HL-60 (cell line): ENCODE measurements at regions not wholly inside any gene's neighbourhood (a gene's known extent, or its start where the extent isn't known, plus 50 kb on each side); places are given as distances from the start of the nearest gene placed in this dataset.

Experiments used
- GABPA ChIP-seq: IDR thresholded peaks from 2 replicates; pipeline ENCODE4 v1.6.1; 2012; ENCODE audit warnings: low read depth
- POLR2AphosphoS5 ChIP-seq: IDR thresholded peaks from 2 replicates; pipeline ENCODE4 v1.6.1; 2012; ENCODE audit warnings: low read depth
- TF ChIP-seq, protein P1 (sequence below): IDR thresholded peaks from one replicate; pipeline ENCODE4 v1.5.1; 2011; ENCODE audit warnings: low read length, control low read depth, inconsistent platforms; ENCODE audit not compliant: insufficient read depth
- TF ChIP-seq, protein P2 (sequence below): IDR thresholded peaks from 2 replicates; pipeline ENCODE4 v1.6.1; 2012; ENCODE audit warnings: low read depth; ENCODE audit not compliant: insufficient replicate concordance

DNA sequence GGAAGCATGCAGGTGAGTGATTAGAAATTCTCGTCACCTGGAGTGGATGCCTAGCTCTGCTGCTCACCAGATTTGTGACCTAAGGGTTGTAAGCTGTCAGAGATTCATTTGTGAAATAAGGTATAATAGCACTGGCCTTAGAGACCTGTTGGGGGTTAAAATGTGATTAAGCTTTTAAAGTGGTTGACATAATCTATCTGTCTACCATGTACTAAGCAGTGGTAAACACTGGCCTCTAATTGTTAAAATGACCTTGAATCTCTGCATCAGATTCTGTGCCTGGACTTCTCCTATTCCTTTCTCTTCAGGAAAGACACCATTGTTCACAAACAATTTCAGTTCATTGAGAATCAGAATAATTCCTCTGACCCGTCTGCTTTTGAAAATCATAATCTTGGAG lies 536.2 kb downstream of the CBLN4 start:
- TF ChIP-seq POLR2AphosphoS5 = no peak
- TF ChIP-seq, protein P1, sequence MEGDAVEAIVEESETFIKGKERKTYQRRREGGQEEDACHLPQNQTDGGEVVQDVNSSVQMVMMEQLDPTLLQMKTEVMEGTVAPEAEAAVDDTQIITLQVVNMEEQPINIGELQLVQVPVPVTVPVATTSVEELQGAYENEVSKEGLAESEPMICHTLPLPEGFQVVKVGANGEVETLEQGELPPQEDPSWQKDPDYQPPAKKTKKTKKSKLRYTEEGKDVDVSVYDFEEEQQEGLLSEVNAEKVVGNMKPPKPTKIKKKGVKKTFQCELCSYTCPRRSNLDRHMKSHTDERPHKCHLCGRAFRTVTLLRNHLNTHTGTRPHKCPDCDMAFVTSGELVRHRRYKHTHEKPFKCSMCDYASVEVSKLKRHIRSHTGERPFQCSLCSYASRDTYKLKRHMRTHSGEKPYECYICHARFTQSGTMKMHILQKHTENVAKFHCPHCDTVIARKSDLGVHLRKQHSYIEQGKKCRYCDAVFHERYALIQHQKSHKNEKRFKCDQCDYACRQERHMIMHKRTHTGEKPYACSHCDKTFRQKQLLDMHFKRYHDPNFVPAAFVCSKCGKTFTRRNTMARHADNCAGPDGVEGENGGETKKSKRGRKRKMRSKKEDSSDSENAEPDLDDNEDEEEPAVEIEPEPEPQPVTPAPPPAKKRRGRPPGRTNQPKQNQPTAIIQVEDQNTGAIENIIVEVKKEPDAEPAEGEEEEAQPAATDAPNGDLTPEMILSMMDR = no peak
- TF ChIP-seq, protein P2, sequence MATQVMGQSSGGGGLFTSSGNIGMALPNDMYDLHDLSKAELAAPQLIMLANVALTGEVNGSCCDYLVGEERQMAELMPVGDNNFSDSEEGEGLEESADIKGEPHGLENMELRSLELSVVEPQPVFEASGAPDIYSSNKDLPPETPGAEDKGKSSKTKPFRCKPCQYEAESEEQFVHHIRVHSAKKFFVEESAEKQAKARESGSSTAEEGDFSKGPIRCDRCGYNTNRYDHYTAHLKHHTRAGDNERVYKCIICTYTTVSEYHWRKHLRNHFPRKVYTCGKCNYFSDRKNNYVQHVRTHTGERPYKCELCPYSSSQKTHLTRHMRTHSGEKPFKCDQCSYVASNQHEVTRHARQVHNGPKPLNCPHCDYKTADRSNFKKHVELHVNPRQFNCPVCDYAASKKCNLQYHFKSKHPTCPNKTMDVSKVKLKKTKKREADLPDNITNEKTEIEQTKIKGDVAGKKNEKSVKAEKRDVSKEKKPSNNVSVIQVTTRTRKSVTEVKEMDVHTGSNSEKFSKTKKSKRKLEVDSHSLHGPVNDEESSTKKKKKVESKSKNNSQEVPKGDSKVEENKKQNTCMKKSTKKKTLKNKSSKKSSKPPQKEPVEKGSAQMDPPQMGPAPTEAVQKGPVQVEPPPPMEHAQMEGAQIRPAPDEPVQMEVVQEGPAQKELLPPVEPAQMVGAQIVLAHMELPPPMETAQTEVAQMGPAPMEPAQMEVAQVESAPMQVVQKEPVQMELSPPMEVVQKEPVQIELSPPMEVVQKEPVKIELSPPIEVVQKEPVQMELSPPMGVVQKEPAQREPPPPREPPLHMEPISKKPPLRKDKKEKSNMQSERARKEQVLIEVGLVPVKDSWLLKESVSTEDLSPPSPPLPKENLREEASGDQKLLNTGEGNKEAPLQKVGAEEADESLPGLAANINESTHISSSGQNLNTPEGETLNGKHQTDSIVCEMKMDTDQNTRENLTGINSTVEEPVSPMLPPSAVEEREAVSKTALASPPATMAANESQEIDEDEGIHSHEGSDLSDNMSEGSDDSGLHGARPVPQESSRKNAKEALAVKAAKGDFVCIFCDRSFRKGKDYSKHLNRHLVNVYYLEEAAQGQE = no peak
- TF ChIP-seq GABPA = no peak
